Stomach (tissue), 4 donors: ENCODE measurements at regions not wholly inside any gene's neighbourhood (a gene's known extent, or its start where the extent isn't known, plus 50 kb on each side); places are given as distances from the start of the nearest gene placed in this dataset.

ENCODE experiments used
- CTCF ChIP-seq, 7 experiments: fragments of 450-650 bp in 4 of 7; fragments of 200-600 bp in 3 of 7; sonication (generic) in 3 of 7; IDR thresholded peaks; one replicate each; pipeline ENCODE4 v1.5.1; 2016 to 2019; ENCODE audit warnings: antibody characterized with exemption in 7 of 7, control low read depth in 2 of 7, mild to moderate bottlenecking in 1 of 7
- EP300 ChIP-seq: sonication (generic); formaldehyde crosslinking; IDR thresholded peaks from one replicate; pipeline ENCODE4 v1.6.1; 2017; ENCODE audit warnings: antibody characterized with exemption
- POLR2A ChIP-seq, 4 donors: fragments of 450-650 bp; IDR thresholded peaks; one replicate each; pipeline ENCODE4 v1.6.1; 2016; ENCODE audit warnings: antibody characterized with exemption in 4 of 4, control low read depth in 2 of 4, mild to moderate bottlenecking in 1 of 4, moderate library complexity in 1 of 4
- POLR2AphosphoS5 ChIP-seq, 3 donors: sonication (generic); formaldehyde crosslinking; IDR thresholded peaks; one replicate each; pipeline ENCODE4 v1.6.1; 2016; ENCODE audit warnings: antibody characterized with exemption in 3 of 3

- TF ChIP-seq CTCF (IDR thresholded peaks at IDR 0.05) = no peak
- no peak for TF ChIP-seq POLR2AphosphoS5 (IDR thresholded peaks at IDR 0.05)
- no peak for TF ChIP-seq POLR2A (IDR thresholded peaks at IDR 0.05)
- no peak for TF ChIP-seq EP300
Measured at GRCh38 chr19:31413353-31413752, 64.1 kb upstream of the TSHZ3 start.
